PC-3 (cell line): ENCODE measurements at regions not wholly inside any gene's neighbourhood (a gene's known extent, or its start where the extent isn't known, plus 50 kb on each side); places are given as distances from the start of the nearest gene placed in this dataset.

Experiments used
- CTCF ChIP-seq: fragments of 300-600 bp; sonication (generic); conservative IDR thresholded peaks from 2 replicates; pipeline ENCODE4 v1.5.1; 2017; ENCODE audit warnings: antibody characterized with exemption, low read depth, mild to moderate bottlenecking, low read length
- EZH2 ChIP-seq: fragments of 300-600 bp; sonication (generic); IDR thresholded peaks from one replicate; pipeline ENCODE4 v1.6.1; 2017; ENCODE audit warnings: antibody characterized with exemption, mild to moderate bottlenecking, low read length; ENCODE audit not compliant: unreplicated experiment

GRCh38 chr5:30686530-30686929 is 507.0 kb upstream of the CDH6 start:
- TF ChIP-seq CTCF (no peak), EZH2 (no peak)
